IgD-negative memory B cell (primary cell): ENCODE measurements at regions not wholly inside any gene's neighbourhood (a gene's known extent, or its start where the extent isn't known, plus 50 kb on each side); places are given as distances from the start of the nearest gene placed in this dataset.
"Not testable (repeated sequence)": the region's sequence is repeated elsewhere in the genome, so short reads cannot be mapped to it uniquely, and the experiment has no call there.

Experiments used
- H3K27ac Mint-ChIP-seq, 3 donors: one replicate each; pipeline ENCODE4 v1.8.0; 2020 to 2022; ENCODE audit warnings: mild to moderate bottlenecking in 3 of 3, mixed read lengths in 3 of 3, moderate library complexity in 1 of 3
- H3K27me3 Mint-ChIP-seq: one replicate; pipeline ENCODE4 v1.8.0; 2021; ENCODE audit warnings: mixed read lengths
- H3K36me3 Mint-ChIP-seq: one replicate; pipeline ENCODE4 v1.8.0; 2020; ENCODE audit warnings: mild to moderate bottlenecking, mixed read lengths
- H3K4me1 Mint-ChIP-seq, 3 donors: one replicate each; pipeline ENCODE4 v1.8.0; 2020 to 2022; ENCODE audit warnings: mixed read lengths in 3 of 3, mild to moderate bottlenecking in 1 of 3
- H3K4me3 Mint-ChIP-seq, 4 donors: one replicate each; pipeline ENCODE4 v1.8.0; 2020 to 2022; ENCODE audit warnings: mild to moderate bottlenecking in 4 of 4, mixed read lengths in 4 of 4, moderate library complexity in 3 of 4
- H3K9me3 Mint-ChIP-seq, 3 donors: one replicate each; pipeline ENCODE4 v1.8.0; 2020 to 2021; ENCODE audit warnings: mixed read lengths in 3 of 3, mild to moderate bottlenecking in 1 of 3

- Mint-ChIP-seq H3K36me3 (no peaks in the 10 kb centered on the region), H3K27ac (no peak overlapping the region), H3K9me3 (no peaks in the 10 kb centered on the region), H3K27me3 (peaks cover 10% of the 10 kb centered on the region), H3K4me1 (no peaks in the 10 kb centered on the region), H3K4me3 (no peak overlapping the region)
Measured at GRCh38 chrX:110941906-110942305, 146.3 kb upstream of the CHRDL1 start.

- Mint-ChIP-seq H3K9me3 (no peaks in the 10 kb centered on the region), H3K27ac (no peak overlapping the region), H3K4me3 (no peak overlapping the region), H3K4me1 (no peaks in the 10 kb centered on the region), H3K36me3 (no peaks in the 10 kb centered on the region), H3K27me3 (peaks cover 5% of the 10 kb centered on the region)
Measured at GRCh38 chrX:110938977-110939732, 143.5 kb upstream of the CHRDL1 start.

GRCh38 chrX:110924871-110925270 lies 129.3 kb upstream of the CHRDL1 start:
- H3K27ac Mint-ChIP-seq: no peak overlapping the region
- H3K27me3 Mint-ChIP-seq: peaks cover 2% of the 10 kb centered on the region
- H3K36me3 Mint-ChIP-seq: no peaks in the 10 kb centered on the region
- H3K4me3 Mint-ChIP-seq: no peak overlapping the region
- no peaks in the 10 kb centered on the region for H3K4me1 Mint-ChIP-seq
- H3K9me3 Mint-ChIP-seq: peaks cover 0 to 2% (median 0%) of the 10 kb centered on the region in 3 donors

- Mint-ChIP-seq H3K4me1 (no peaks in the 10 kb centered on the region), H3K27me3 (peaks cover 2% of the 10 kb centered on the region), H3K36me3 (no peaks in the 10 kb centered on the region), H3K4me3 (no peak overlapping the region), H3K27ac (no peak overlapping the region), H3K9me3 (no peaks in the 10 kb centered on the region)
Measured at GRCh38 chrX:110920991-110921390, 125.4 kb upstream of the CHRDL1 start.

- Mint-ChIP-seq H3K4me3 (no peak overlapping the region), H3K36me3 (no peaks in the 10 kb centered on the region), H3K4me1 (no peaks in the 10 kb centered on the region), H3K9me3 (peaks cover 0 to 1% (median 0%) of the 10 kb centered on the region in 3 donors), H3K27me3 (no peaks in the 10 kb centered on the region), H3K27ac (no peak overlapping the region)
Measured at GRCh38 chrX:110915570-110915969, 120.0 kb upstream of the CHRDL1 start.

GRCh38 chrX:110915111-110915510 lies 119.5 kb upstream of the CHRDL1 start:
- Mint-ChIP-seq H3K9me3 (peaks cover 0 to 1% (median 0%) of the 10 kb centered on the region in 3 donors), H3K4me1 (no peaks in the 10 kb centered on the region), H3K27me3 (no peaks in the 10 kb centered on the region), H3K27ac (no peak overlapping the region), H3K4me3 (no peak overlapping the region), H3K36me3 (no peaks in the 10 kb centered on the region)

- no peaks in the 10 kb centered on the region for H3K27me3 Mint-ChIP-seq
- H3K9me3 Mint-ChIP-seq: peaks cover 0 to 1% (median 0%) of the 10 kb centered on the region in 3 donors
- H3K36me3 Mint-ChIP-seq: no peaks in the 10 kb centered on the region
- H3K4me1 Mint-ChIP-seq: no peaks in the 10 kb centered on the region
- H3K4me3 Mint-ChIP-seq: no peak overlapping the region
- no peak overlapping the region for H3K27ac Mint-ChIP-seq
Measured at GRCh38 chrX:110914281-110914680, 118.7 kb upstream of the CHRDL1 start.

- not testable (repeated sequence) for H3K27me3 Mint-ChIP-seq, H3K36me3 Mint-ChIP-seq, H3K4me3 Mint-ChIP-seq, H3K27ac Mint-ChIP-seq, H3K9me3 Mint-ChIP-seq, H3K4me1 Mint-ChIP-seq
Measured at GRCh38 chrX:110904747-110905146, 109.1 kb upstream of the CHRDL1 start.

GRCh38 chrX:110881971-110882370 lies 86.4 kb upstream of the CHRDL1 start:
- no peak overlapping the region for H3K4me3 Mint-ChIP-seq
- no peaks in the 10 kb centered on the region for H3K27me3 Mint-ChIP-seq
- H3K36me3 Mint-ChIP-seq: no peaks in the 10 kb centered on the region
- no peak overlapping the region for H3K27ac Mint-ChIP-seq
- H3K4me1 Mint-ChIP-seq: no peaks in the 10 kb centered on the region
- H3K9me3 Mint-ChIP-seq: peaks cover 5 to 33% (median 11%) of the 10 kb centered on the region in 3 donors

- H3K4me3 Mint-ChIP-seq: no peak overlapping the region
- H3K27ac Mint-ChIP-seq: no peak overlapping the region
Measured at GRCh38 chrX:110877326-110877725, 81.7 kb upstream of the CHRDL1 start.

GRCh38 chrX:110871839-110872238 lies 76.2 kb upstream of the CHRDL1 start:
- H3K9me3 Mint-ChIP-seq: peaks cover 0 to 2% (median 0%) of the 10 kb centered on the region in 3 donors
- H3K27me3 Mint-ChIP-seq: no peaks in the 10 kb centered on the region
- no peaks in the 10 kb centered on the region for H3K36me3 Mint-ChIP-seq
- H3K27ac Mint-ChIP-seq: no peak overlapping the region
- H3K4me3 Mint-ChIP-seq: no peak overlapping the region
- H3K4me1 Mint-ChIP-seq: no peaks in the 10 kb centered on the region

More at GRCh38 chrX:110877326-110877725, 81.7 kb upstream of the CHRDL1 start:
- Mint-ChIP-seq H3K27me3 (no peaks in the 10 kb centered on the region), H3K4me1 (no peaks in the 10 kb centered on the region), H3K9me3 (peaks cover 3 to 19% (median 5%) of the 10 kb centered on the region in 3 donors), H3K36me3 (no peaks in the 10 kb centered on the region)

- Mint-ChIP-seq H3K36me3 (no peaks in the 10 kb centered on the region), H3K4me3 (no peak overlapping the region), H3K27me3 (no peaks in the 10 kb centered on the region), H3K9me3 (peaks cover 0 to 5% (median 0%) of the 10 kb centered on the region in 3 donors), H3K27ac (no peak overlapping the region), H3K4me1 (no peaks in the 10 kb centered on the region)
Measured at GRCh38 chrX:110866421-110866820, 70.8 kb upstream of the CHRDL1 start.

- Mint-ChIP-seq H3K36me3 (no peaks in the 10 kb centered on the region), H3K4me1 (no peaks in the 10 kb centered on the region), H3K27ac (no peak overlapping the region), H3K9me3 (peaks cover 0 to 4% (median 0%) of the 10 kb centered on the region in 3 donors), H3K4me3 (no peak overlapping the region), H3K27me3 (peaks cover 4% of the 10 kb centered on the region)
Measured at GRCh38 chrX:110863883-110864282, 68.3 kb upstream of the CHRDL1 start.

- no peaks in the 10 kb centered on the region for H3K36me3 Mint-ChIP-seq
- H3K4me3 Mint-ChIP-seq: no peak overlapping the region
- H3K4me1 Mint-ChIP-seq: no peaks in the 10 kb centered on the region
- peaks cover 13% of the 10 kb centered on the region for H3K27me3 Mint-ChIP-seq
- H3K27ac Mint-ChIP-seq: no peak overlapping the region
- peaks cover 0 to 4% (median 0%) of the 10 kb centered on the region in 3 donors for H3K9me3 Mint-ChIP-seq
Measured at GRCh38 chrX:110858565-110858964, 62.9 kb upstream of the CHRDL1 start.

- Mint-ChIP-seq H3K36me3 (no peaks in the 10 kb centered on the region), H3K4me1 (peaks cover 0 to 3% (median 0%) of the 10 kb centered on the region in 3 donors), H3K27ac (no peak overlapping the region), H3K4me3 (no peak overlapping the region), H3K27me3 (peaks cover 10% of the 10 kb centered on the region), H3K9me3 (no peaks in the 10 kb centered on the region)
Measured at GRCh38 chrX:110853610-110854009, 58.0 kb upstream of the CHRDL1 start.

GRCh38 chrX:110852180-110852579 lies 56.6 kb upstream of the CHRDL1 start:
- Mint-ChIP-seq H3K36me3 (no peaks in the 10 kb centered on the region), H3K9me3 (no peaks in the 10 kb centered on the region), H3K27me3 (peaks cover 2% of the 10 kb centered on the region), H3K4me3 (no peak overlapping the region), H3K27ac (no peak overlapping the region), H3K4me1 (peaks cover 0 to 6% (median 0%) of the 10 kb centered on the region in 3 donors)
